Tibial nerve (tissue), 4 donors: ENCODE measurements at regions not wholly inside any gene's neighbourhood (a gene's known extent, or its start where the extent isn't known, plus 50 kb on each side); places are given as distances from the start of the nearest gene placed in this dataset.

Experiments
- DNase-seq, 2 donors: peaks; one replicate each; pipeline ENCODE4 v3.0.0-alpha.2; 2019; ENCODE audit warnings: low spot score in 2 of 2
- H3K27ac ChIP-seq, 4 donors: fragments of 200-600 bp; sonication (generic) in 3 of 4; one replicate each; pipeline ENCODE4 v1.5.1; 2017 to 2019; ENCODE audit warnings: mild to moderate bottlenecking in 1 of 4
- H3K27me3 ChIP-seq, 2 donors: fragments of 200-600 bp; sonication (generic) in 1 of 2; one replicate each; pipeline versions ENCODE4 v1.5.1 to v1.6.0; 2017 to 2019
- H3K36me3 ChIP-seq, 3 donors: fragments of 200-600 bp; sonication (generic); one replicate each; pipeline ENCODE4 v1.5.1; 2018 to 2019
- H3K4me1 ChIP-seq, 4 donors: fragments of 200-600 bp; sonication (generic) in 3 of 4; one replicate each; pipeline ENCODE4 v1.5.1; 2017 to 2019
- H3K4me3 ChIP-seq, 4 donors: fragments of 200-600 bp; sonication (generic) in 3 of 4; one replicate each; pipeline ENCODE4 v1.5.1; 2017 to 2019; ENCODE audit warnings: mild to moderate bottlenecking in 1 of 4, moderate library complexity in 1 of 4
- H3K9me3 ChIP-seq, 4 donors: fragments of 200-600 bp; sonication (generic) in 3 of 4; one replicate each; pipeline ENCODE4 v1.5.1; 2017 to 2019
- EP300 ChIP-seq, 2 donors: sonication (generic); formaldehyde crosslinking; IDR thresholded peaks; one replicate each; pipeline ENCODE4 v1.6.1; 2017; ENCODE audit warnings: antibody characterized with exemption in 2 of 2, mild to moderate bottlenecking in 1 of 2
- POLR2A ChIP-seq, 2 donors: fragments of 450-650 bp; IDR thresholded peaks; one replicate each; pipeline ENCODE4 v1.6.1; 2017; ENCODE audit warnings: antibody characterized with exemption in 2 of 2, mild to moderate bottlenecking in 2 of 2, moderate library complexity in 2 of 2
- WGBS, 2 donors: methylation state at CpG; one replicate each; pipeline ENCODE4 v1.1.5; 2018; 5-methylcytosine and 5-hydroxymethylcytosine counted together
- TF ChIP-seq, protein P1 (sequence below), 5 experiments: fragments of 200-600 bp in 3 of 5; fragments of 450-650 bp in 2 of 5; sonication (generic) in 3 of 5; IDR thresholded peaks; one replicate each; pipeline ENCODE4 v1.5.1; 2016 to 2019; ENCODE audit warnings: antibody characterized with exemption in 5 of 5, mild to moderate bottlenecking in 3 of 5, moderate library complexity in 2 of 5

- H3K27ac ChIP-seq, result no peak overlapping the region
- no peaks in the 10 kb centered on the region for H3K27me3 ChIP-seq
- H3K36me3 ChIP-seq, result no peaks in the 10 kb centered on the region
- no peaks in the 10 kb centered on the region for H3K4me1 ChIP-seq
- H3K4me3 ChIP-seq, result no peak overlapping the region
- H3K9me3 ChIP-seq, result no peaks in the 10 kb centered on the region
- WGBS, 2 donors, result 88 to 95% methylated on average over 2 of the region's 2 CpGs
- DNase-seq, result no peak
- TF ChIP-seq EP300 (IDR thresholded peaks at IDR 0.05), result no peak
- TF ChIP-seq POLR2A (IDR thresholded peaks at IDR 0.05), result no peak
- TF ChIP-seq, protein P1, sequence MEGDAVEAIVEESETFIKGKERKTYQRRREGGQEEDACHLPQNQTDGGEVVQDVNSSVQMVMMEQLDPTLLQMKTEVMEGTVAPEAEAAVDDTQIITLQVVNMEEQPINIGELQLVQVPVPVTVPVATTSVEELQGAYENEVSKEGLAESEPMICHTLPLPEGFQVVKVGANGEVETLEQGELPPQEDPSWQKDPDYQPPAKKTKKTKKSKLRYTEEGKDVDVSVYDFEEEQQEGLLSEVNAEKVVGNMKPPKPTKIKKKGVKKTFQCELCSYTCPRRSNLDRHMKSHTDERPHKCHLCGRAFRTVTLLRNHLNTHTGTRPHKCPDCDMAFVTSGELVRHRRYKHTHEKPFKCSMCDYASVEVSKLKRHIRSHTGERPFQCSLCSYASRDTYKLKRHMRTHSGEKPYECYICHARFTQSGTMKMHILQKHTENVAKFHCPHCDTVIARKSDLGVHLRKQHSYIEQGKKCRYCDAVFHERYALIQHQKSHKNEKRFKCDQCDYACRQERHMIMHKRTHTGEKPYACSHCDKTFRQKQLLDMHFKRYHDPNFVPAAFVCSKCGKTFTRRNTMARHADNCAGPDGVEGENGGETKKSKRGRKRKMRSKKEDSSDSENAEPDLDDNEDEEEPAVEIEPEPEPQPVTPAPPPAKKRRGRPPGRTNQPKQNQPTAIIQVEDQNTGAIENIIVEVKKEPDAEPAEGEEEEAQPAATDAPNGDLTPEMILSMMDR (IDR thresholded peaks at IDR 0.05), result no peak
Observed at GRCh38 chr5:120792477-120792876, 328.4 kb downstream of the PRR16 start.

- H3K27me3 ChIP-seq, result no peaks in the 10 kb centered on the region
- H3K4me3 ChIP-seq, result no peak overlapping the region
- H3K36me3 ChIP-seq, result no peaks in the 10 kb centered on the region
- H3K4me1 ChIP-seq, result no peaks in the 10 kb centered on the region
- TF ChIP-seq, protein P1 (IDR thresholded peaks at IDR 0.05), result no peak
- TF ChIP-seq EP300 (IDR thresholded peaks at IDR 0.05) (no peak), POLR2A (IDR thresholded peaks at IDR 0.05) (no peak)
- no peaks in the 10 kb centered on the region for H3K9me3 ChIP-seq
- WGBS, 2 donors, result 88 to 96% methylated on average over 1 of the region's 1 CpG
- DNase-seq, result no peak
- H3K27ac ChIP-seq, result no peak overlapping the region
Observed at GRCh38 chr5:120794121-120794520, 330.0 kb downstream of the PRR16 start.

GRCh38 chr5:120803282-120803681, 339.2 kb downstream of the PRR16 start:
- Histone ChIP-seq H3K9me3 (no peaks in the 10 kb centered on the region), H3K36me3 (no peaks in the 10 kb centered on the region), H3K4me3 (no peak overlapping the region), H3K4me1 (peaks cover 0 to 9% (median 0%) of the 10 kb centered on the region in 4 donors), H3K27ac (no peak overlapping the region), H3K27me3 (no peaks in the 10 kb centered on the region)
- WGBS, 2 donors, result 9 to 12% methylated on average over 1 of the region's 1 CpG
- no peak for DNase-seq
- TF ChIP-seq EP300 (IDR thresholded peaks at IDR 0.05) (no peak), POLR2A (IDR thresholded peaks at IDR 0.05) (no peak)
- TF ChIP-seq, protein P1 (IDR thresholded peaks at IDR 0.05), result peak in 1 of 5 experiments; percentile 14

- 44 to 56% methylated on average over 2 of the region's 2 CpGs for WGBS, 2 donors
- no peaks in the 10 kb centered on the region for H3K36me3 ChIP-seq
- no peak for DNase-seq
Observed at GRCh38 chr5:120805131-120805530, 341.0 kb downstream of the PRR16 start.

DNA sequence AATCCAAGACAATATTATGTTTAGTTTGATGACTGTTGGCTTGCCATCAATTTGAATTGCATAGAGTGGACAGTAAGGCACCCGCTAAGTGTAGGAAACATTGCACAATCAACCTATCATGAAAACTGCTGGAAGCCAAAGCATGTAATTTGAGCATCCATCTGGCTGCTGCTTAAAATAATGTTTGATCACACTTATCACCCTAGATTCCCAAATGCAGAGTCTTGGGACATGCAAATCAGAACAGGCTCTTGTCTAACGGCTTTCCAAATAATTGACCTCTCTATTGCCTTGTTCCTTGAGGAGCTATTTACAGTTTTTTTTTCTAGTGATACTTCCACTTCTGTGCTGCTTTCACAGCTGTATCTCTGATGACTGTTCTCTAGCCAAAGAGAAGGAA, 342.1 kb downstream of the PRR16 start:
- Histone ChIP-seq H3K4me1 (peaks cover 0 to 9% (median 0%) of the 10 kb centered on the region in 4 donors), H3K4me3 (no peak overlapping the region), H3K27ac (no peak overlapping the region), H3K27me3 (no peaks in the 10 kb centered on the region), H3K9me3 (no peaks in the 10 kb centered on the region), H3K36me3 (no peaks in the 10 kb centered on the region)
- TF ChIP-seq POLR2A (IDR thresholded peaks at IDR 0.05) (no peak), EP300 (IDR thresholded peaks at IDR 0.05) (no peak)
- no peak for DNase-seq
- WGBS, 2 donors, result 59 to 60% methylated on average over 2 of the region's 2 CpGs

More at GRCh38 chr5:120805131-120805530, 341.0 kb downstream of the PRR16 start:
- Histone ChIP-seq H3K27ac (no peak overlapping the region), H3K4me3 (no peak overlapping the region), H3K9me3 (no peaks in the 10 kb centered on the region), H3K27me3 (no peaks in the 10 kb centered on the region), H3K4me1 (peaks cover 0 to 9% (median 0%) of the 10 kb centered on the region in 4 donors)
- TF ChIP-seq, protein P1 (IDR thresholded peaks at IDR 0.05), result no peak
- TF ChIP-seq EP300 (IDR thresholded peaks at IDR 0.05), result no peak
- TF ChIP-seq POLR2A (IDR thresholded peaks at IDR 0.05), result no peak

DNA sequence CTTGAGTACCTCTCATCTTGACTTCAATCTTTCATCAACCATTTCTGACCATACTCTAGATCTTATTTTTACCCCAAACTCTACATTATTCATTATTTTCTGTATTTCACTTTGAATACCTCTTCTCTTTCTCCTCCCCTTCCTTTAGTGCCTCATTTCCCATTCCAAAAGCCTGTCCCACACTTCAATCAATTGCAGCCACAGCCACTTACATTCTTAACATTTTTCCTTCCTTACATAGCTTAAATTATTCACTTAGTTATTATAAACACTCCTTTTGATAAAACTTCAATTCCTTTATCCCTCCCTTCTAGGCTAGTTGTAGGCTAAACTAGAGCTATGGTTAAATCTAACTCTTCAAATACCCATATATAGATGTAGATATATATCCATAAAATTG, 344.0 kb downstream of the PRR16 start:
- peaks cover 0 to 6% (median 0%) of the 10 kb centered on the region in 4 donors for H3K9me3 ChIP-seq
- H3K27ac ChIP-seq, result no peak overlapping the region
- H3K4me1 ChIP-seq, result peaks cover 0 to 1% (median 0%) of the 10 kb centered on the region in 4 donors
- no peaks in the 10 kb centered on the region for H3K36me3 ChIP-seq
- TF ChIP-seq, protein P1 (IDR thresholded peaks at IDR 0.05), result no peak
- TF ChIP-seq POLR2A (IDR thresholded peaks at IDR 0.05) (no peak), EP300 (IDR thresholded peaks at IDR 0.05) (no peak)
- no peak overlapping the region for H3K4me3 ChIP-seq
- DNase-seq, result no peak
- no peaks in the 10 kb centered on the region for H3K27me3 ChIP-seq
